K562 (cell line): ENCODE measurements at regions not wholly inside any gene's neighbourhood (a gene's known extent, or its start where the extent isn't known, plus 50 kb on each side); places are given as distances from the start of the nearest gene placed in this dataset.
A peak's percentile ranks its signal among the peaks of the same experiment; 100 is the strongest.

Experiments used
- DDX20 ChIP-seq: fragments of 450-650 bp; IDR thresholded peaks from 2 replicates; pipeline ENCODE4 v1.6.1; 2016; ENCODE audit warnings: missing genetic modification characterization, low read depth, mild to moderate bottlenecking, missing compliant biosample characterization, moderate library complexity
- ETV6 ChIP-seq, 3 experiments: fragments of 150-350 bp in 1 of 3; sonication (generic) in 1 of 3; formaldehyde crosslinking in 1 of 3; IDR thresholded peaks; 2 replicates each; pipeline versions ENCODE4 v1.6.1 to v1.8.0; 2014 to 2022; ENCODE audit warnings: borderline replicate concordance in 2 of 3, low read depth in 2 of 3, antibody characterized with exemption in 1 of 3, low read length in 1 of 3, mild to moderate bottlenecking in 1 of 3, missing genetic modification reagents in 1 of 3
- MAFF ChIP-seq: IDR thresholded peaks from 2 replicates; pipeline ENCODE4 v1.6.1; 2012; ENCODE audit warnings: low read length, improper control_type of control experiment
- MAFG ChIP-seq: fragments of 450-650 bp; conservative IDR thresholded peaks from 2 replicates; pipeline ENCODE4 v1.6.1; 2016; ENCODE audit warnings: missing genetic modification characterization, missing compliant biosample characterization
- MEIS2 ChIP-seq: fragments of 450-650 bp; IDR thresholded peaks from 2 replicates; pipeline ENCODE4 v1.6.1; 2014; ENCODE audit warnings: mild to moderate bottlenecking; ENCODE audit not compliant: partially characterized antibody
- MTF1 ChIP-seq: fragments of 250-450 bp; sonication (Bioruptor Pico); IDR thresholded peaks from 2 replicates; pipeline ENCODE4 v1.9.0; 2021; ENCODE audit warnings: moderate library complexity, mild to moderate bottlenecking, inconsistent platforms, borderline replicate concordance
- PML ChIP-seq: IDR thresholded peaks from 2 replicates; pipeline ENCODE4 v1.6.1; 2012; ENCODE audit warnings: low read length, inconsistent platforms
- POLR2H ChIP-seq: IDR thresholded peaks from 2 replicates; pipeline ENCODE4 v1.6.1; 2016; ENCODE audit warnings: missing genetic modification characterization, low read depth, mild to moderate bottlenecking, control low read depth, missing compliant biosample characterization, moderate library complexity
- SP2 ChIP-seq: IDR thresholded peaks from 2 replicates; pipeline ENCODE4 v1.6.1; 2011; ENCODE audit warnings: mild to moderate bottlenecking, low read depth, low read length, moderate library complexity; ENCODE audit not compliant: poor library complexity, severe bottlenecking; ENCODE audit errors: extremely low read depth
- TEAD2 ChIP-seq: fragments of 450-650 bp; IDR thresholded peaks from 2 replicates; pipeline ENCODE4 v1.6.1; 2016; ENCODE audit warnings: missing genetic modification characterization, control low read depth, missing compliant biosample characterization
- TGIF2 ChIP-seq: sonication (generic); formaldehyde crosslinking; IDR thresholded peaks from 2 replicates; pipeline ENCODE4 v1.8.1; 2022; ENCODE audit warnings: mild to moderate bottlenecking, missing genetic modification reagents, moderate library complexity
- THRB ChIP-seq: fragments of 450-650 bp; formaldehyde crosslinking; conservative IDR thresholded peaks from 2 replicates; pipeline ENCODE4 v1.4.0; 2022; ENCODE audit warnings: mild to moderate bottlenecking, missing genetic modification characterization
- ZC3H8 ChIP-seq: fragments of 450-650 bp; IDR thresholded peaks from 2 replicates; pipeline ENCODE4 v1.6.1; 2017
- ZNF133 ChIP-seq: fragments of 250-450 bp; sonication (Bioruptor Pico); IDR thresholded peaks from 2 replicates; pipeline ENCODE4 v1.4.0; 2020; ENCODE audit warnings: mild to moderate bottlenecking
- ZNF445 ChIP-seq: fragments of 250-450 bp; sonication (Bioruptor Pico); IDR thresholded peaks from 2 replicates; pipeline ENCODE4 v1.4.0; 2020; ENCODE audit warnings: low read depth, mild to moderate bottlenecking, moderate library complexity
- ZNF699 ChIP-seq: fragments of 250-450 bp; sonication (Bioruptor Pico); IDR thresholded peaks from 2 replicates; pipeline ENCODE4 v1.8.0; 2021; ENCODE audit warnings: mild to moderate bottlenecking, moderate library complexity; ENCODE audit not compliant: insufficient replicate concordance
- ZNF740 ChIP-seq, 3 experiments: fragments of 200-800 bp in 1 of 3; sonication (Bioruptor generic) in 1 of 3; sonication (generic) in 1 of 3; formaldehyde crosslinking in 1 of 3; IDR thresholded peaks; 2 replicates each; pipeline versions ENCODE4 v1.6.1 to v1.8.0; 2016 to 2022; ENCODE audit warnings: mild to moderate bottlenecking in 2 of 3, missing compliant biosample characterization in 2 of 3, missing genetic modification characterization in 2 of 3, missing genetic modification reagents in 1 of 3
- ZSCAN32 ChIP-seq: fragments of 450-650 bp; formaldehyde crosslinking; IDR thresholded peaks from 2 replicates; pipeline ENCODE4 v1.4.0; 2020; ENCODE audit warnings: mild to moderate bottlenecking, moderate library complexity
- TF ChIP-seq, protein P1 (sequence below): fragments of 250-450 bp; sonication (Bioruptor Pico); IDR thresholded peaks from 2 replicates; pipeline ENCODE4 v1.6.1; 2021; ENCODE audit warnings: mild to moderate bottlenecking
- TF ChIP-seq, protein P2 (sequence below), 2 experiments: IDR thresholded peaks in 1 of 2; conservative IDR thresholded peaks in 1 of 2; 2 replicates each; pipeline ENCODE4 v1.6.1; 2016; ENCODE audit warnings: low read depth in 2 of 2, mild to moderate bottlenecking in 1 of 2, missing compliant biosample characterization in 1 of 2, missing genetic modification characterization in 1 of 2, moderate library complexity in 1 of 2

DNA sequence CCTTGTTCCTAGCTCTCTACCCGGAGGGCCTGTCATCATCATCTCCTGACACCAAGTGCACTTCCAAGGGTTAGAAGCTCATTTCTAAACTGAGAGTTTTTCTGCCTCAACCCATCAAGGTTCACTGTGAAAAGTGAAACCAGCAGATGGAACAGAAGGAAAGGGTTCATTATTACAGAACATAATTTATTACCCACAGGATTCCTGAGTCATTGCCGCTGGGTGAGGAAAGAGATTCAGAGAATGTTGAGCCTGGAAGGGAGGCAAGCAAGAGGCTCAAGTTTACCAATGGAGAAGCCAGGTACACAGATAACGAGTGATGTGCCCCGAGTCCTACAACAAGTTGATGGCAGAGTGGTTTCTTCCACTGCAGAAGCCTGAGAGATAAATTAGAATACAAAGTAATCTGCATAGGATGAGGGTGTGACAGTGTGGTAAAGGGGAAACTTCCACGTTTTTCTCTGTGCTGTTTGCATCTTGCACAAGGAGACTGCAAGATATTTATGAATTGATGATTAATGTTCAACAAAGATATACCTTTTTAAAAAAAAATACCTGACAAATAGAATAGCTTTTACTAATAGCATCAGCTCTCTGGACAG, 80.5 kb upstream of the SETMAR start (continued):
- TF ChIP-seq, protein P1, sequence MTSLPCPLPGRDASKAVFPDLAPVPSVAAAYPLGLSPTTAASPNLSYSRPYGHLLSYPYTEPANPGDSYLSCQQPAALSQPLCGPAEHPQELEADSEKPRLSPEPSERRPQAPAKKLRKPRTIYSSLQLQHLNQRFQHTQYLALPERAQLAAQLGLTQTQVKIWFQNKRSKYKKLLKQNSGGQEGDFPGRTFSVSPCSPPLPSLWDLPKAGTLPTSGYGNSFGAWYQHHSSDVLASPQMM (CRISPR knock-in tag) = no peak
- TF ChIP-seq TGIF2 (CRISPR knock-in tag) = no peak
- no peak for TF ChIP-seq ETV6 (IDR thresholded peaks at IDR 0.05; ENCODE audit: borderline replicate concordance in 1 of 2, low read depth in 2 of 2, low read length in 1 of 2)
- TF ChIP-seq ETV6 (CRISPR knock-in tag; IDR thresholded peaks at IDR 0.05; ENCODE audit: borderline replicate concordance) = no peak
- no peak for TF ChIP-seq DDX20
- TF ChIP-seq SP2 = no peak
- no peak for TF ChIP-seq PML
- TF ChIP-seq MAFF = peak; percentile 32; the same call in 1 of the 2 replicates
- no peak for TF ChIP-seq ZNF740 (CRISPR knock-in tag; IDR thresholded peaks at IDR 0.05)
- TF ChIP-seq ZNF740 (tag; IDR thresholded peaks at IDR 0.05) = 0 out of 4 replicates have a peak, but pooled peaks of 1 of the 2 experiments have one; percentile 27
- no peak for TF ChIP-seq ZSCAN32 (CRISPR knock-in tag)
- no peak for TF ChIP-seq ZC3H8
- TF ChIP-seq ZNF699 (CRISPR knock-in tag) = no peak
- TF ChIP-seq THRB (CRISPR knock-in tag) = no peak
- no peak for TF ChIP-seq POLR2H
- peak; percentile 84 for TF ChIP-seq MEIS2
- no peak for TF ChIP-seq ZNF445
- TF ChIP-seq MTF1 (CRISPR knock-in tag) = no peak
- no peak for TF ChIP-seq ZNF133 (CRISPR knock-in tag)
- TF ChIP-seq, protein P2, sequence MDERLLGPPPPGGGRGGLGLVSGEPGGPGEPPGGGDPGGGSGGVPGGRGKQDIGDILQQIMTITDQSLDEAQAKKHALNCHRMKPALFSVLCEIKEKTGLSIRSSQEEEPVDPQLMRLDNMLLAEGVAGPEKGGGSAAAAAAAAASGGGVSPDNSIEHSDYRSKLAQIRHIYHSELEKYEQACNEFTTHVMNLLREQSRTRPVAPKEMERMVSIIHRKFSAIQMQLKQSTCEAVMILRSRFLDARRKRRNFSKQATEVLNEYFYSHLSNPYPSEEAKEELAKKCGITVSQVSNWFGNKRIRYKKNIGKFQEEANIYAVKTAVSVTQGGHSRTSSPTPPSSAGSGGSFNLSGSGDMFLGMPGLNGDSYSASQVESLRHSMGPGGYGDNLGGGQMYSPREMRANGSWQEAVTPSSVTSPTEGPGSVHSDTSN (CRISPR knock-in tag; IDR thresholded peaks at IDR 0.05; ENCODE audit: low read depth) = no peak
- TF ChIP-seq, protein P2 (tag; conservative IDR thresholded peaks at IDR 0.05; ENCODE audit: low read depth) = peak; percentile 93
- TF ChIP-seq MAFG = peak; percentile 70
- no peak for TF ChIP-seq TEAD2 (tag)
